ACHN (cell line): ENCODE measurements at regions not wholly inside any gene's neighbourhood (a gene's known extent, or its start where the extent isn't known, plus 50 kb on each side); places are given as distances from the start of the nearest gene placed in this dataset.
A peak's percentile ranks its signal among the peaks of the same experiment; 100 is the strongest.
"Not testable (repeated sequence)": the region's sequence is repeated elsewhere in the genome, so short reads cannot be mapped to it uniquely, and the experiment has no call there.

Experiments
- DNase-seq: peaks from one replicate; pipeline ENCODE4 v3.0.0-alpha.2; 2015
- in situ Hi-C: cut with HindIII; loops from 2 replicates; pipeline ENCODE4 v1.10.0; 2017; ENCODE audit warnings: low sequenced_read_pairs, low pct_ligation_motif_present, low pct_unique_long_range_greater_than_20kb

DNA sequence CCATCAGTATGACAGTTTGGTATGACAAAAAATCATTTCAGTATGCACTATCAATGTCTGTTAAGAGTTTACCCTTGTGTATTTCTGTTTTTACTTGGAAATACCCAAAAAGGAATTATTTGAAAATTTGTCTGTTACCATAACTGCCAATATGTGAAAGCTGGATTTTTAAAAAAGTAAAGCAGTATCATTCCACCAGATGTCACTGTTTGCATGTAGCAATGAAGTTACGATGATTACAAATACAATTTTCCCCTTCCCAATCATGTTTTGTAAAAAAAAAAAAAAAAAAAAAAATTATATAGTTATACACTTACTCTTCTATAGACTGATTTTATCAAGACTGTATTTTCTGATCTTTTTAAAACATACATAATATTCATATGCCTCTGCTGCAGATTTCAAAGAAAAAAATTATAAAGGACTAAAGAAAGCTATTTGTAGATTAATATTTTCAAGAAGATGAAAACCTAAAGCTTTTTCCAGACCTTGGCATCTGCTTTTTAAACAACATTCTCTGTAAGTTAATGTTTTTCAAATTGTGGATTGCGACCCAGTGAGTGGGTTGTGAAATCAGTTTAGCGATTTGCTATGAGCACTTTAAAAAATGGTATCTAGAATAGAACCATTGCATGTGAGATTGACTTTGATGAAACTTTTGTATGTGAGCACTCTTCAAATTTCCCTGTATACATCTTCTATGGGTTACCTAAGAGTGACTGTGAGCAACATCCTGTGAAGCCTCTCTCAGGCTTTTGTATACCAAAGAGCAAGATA is 114.2 kb downstream of the TTC6 start:
- in situ Hi-C loops = no loop called here
- DNase-seq = peak; percentile 28

DNA sequence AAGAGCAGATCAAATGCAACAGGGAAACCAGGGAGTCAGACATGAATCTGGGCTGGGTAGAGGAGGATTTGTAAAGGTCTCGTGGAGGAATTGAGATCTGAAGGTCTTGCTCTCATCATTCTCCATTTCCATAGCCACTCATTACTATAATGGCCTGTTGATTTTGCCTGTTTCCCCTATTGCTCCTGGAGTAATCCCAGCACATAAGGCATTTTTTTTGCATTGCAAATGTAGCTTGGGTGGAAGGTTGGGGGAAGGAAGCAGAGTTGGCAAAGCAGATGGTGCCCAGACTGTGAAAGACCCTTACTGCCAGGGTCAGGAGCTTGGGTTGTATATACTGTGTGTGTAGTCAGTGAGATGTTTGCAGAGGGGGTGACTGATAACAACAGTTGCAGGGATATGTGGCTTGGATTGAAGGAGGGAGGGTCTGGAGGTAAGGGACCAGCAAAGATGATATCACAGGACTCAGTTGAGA is 116.0 kb downstream of the TTC6 start:
- in situ Hi-C loops = no loop called here
- no peak for DNase-seq

DNA sequence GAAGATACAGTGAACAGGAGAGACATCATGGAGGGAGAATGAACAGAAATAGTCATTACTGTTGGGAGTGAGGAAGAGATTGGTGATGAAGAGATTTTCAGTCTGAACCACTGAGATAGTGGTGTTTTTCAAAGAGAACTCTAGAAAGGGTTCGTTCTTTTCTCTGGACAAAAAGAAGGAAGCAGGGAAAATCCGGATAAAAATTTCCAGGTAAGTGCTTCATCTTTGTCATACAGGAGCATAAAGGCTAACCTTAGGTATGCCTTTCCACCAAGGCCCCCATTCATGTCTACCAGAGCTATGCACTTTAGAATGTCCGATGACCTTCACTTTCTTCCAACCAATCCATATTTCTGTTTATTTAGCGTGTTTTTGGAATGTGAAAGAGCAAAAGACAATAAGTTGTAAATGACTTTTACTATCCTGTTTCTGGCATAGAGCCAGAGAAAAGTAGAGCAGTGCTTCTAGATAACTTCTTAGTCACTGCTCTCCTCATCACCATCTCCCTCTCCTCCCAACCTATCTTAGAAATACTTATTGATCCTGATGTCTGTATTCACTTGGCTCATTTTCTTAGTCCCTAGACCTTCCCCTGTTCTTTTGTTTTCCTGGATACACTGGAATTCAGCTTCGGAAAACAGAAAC is 116.5 kb downstream of the TTC6 start:
- DNase-seq = no peak
- in situ Hi-C loops = no loop called here

DNA sequence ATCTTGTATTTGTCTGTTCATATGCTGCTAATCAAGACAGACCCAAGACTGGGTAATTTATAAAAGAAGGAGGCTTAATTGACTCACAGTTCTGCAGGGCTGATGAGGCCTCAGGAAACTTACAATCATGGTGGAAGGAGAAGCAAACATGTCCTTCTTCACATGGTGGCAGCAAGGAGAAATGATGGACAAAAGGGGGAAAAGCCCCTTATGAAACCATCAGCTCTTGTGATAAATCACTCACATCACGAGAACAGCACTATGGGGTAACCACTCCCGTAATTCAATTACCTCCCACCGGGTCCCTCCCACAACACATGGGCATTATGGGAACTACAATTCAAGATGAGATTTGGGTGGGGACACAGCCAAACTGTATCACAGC is 117.0 kb downstream of the TTC6 start:
- DNase-seq, in situ Hi-C loops: not testable (repeated sequence)

DNA sequence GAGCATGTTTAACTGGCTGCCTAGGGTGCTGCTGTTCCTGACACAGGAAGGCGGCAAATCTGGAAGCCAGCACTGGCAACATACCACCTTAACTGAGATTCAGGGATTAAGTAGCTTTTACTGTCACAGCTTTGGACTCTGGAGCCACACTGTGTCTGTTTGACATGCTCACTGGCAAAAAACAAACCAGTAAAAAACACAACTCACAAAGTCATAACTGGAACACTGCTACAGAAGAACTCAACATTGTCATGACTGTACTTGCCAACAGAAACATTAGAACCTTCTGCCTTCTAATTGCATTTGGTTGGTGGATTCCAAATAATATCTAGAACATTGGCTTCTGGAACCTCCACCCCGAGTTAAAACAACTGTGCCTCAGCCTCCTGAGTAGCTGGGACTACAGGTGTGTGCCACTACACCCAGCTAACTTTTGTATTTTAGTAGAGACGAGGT is 117.6 kb downstream of the TTC6 start:
- DNase-seq = no peak
- in situ Hi-C loops = no loop called here

DNA sequence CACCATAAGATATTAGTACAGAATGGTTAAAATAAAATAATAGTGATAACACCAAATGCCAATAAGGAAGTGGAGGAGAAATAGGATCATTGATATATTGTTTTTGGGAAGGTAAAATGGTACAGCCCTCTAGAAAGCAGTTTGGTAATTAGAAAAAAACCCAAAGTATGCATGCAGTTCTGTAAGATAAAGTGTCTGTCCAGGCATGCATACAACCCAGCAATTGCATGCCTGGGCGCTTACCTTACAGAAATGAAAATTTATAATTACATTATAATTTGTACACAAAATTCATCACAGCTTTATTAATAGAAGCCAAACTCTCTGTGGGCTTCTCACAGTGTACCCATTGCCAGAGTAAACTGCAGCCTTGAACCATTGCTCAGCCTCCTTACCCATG is 124.7 kb downstream of the TTC6 start:
- in situ Hi-C loops = no loop called here
- no peak for DNase-seq

DNA sequence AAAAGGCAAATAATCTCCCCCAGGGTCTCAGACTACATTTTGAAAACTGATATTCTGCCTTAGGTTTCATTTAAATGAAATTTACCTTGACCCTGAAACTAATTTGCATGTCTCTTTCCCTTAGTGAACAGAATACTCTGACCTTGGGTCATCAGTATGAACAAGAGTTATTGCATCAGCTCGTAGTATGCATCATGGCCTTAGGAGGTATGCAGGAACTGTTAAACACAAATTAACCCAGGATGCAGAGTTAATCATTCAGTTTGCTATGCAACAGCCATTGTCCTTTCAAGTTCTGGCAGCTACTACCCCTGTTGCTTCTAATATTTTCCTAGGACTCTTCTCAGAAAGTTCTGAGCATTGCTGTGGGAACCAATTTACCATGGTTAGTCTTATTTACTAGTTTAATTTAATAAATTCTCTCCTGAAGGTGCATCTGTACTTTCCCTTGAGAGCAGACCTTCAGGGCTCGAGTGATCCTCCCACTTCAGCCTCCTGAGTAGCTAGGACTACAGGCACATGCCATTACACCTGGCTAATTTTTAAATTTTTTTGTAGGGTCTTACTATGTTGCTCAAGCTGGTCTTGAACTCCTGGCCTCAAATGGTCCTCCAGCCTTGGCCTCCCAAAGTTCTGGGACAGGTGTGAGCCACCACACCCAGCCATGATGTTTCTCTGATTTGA is 126.7 kb downstream of the TTC6 start:
- DNase-seq = peak; percentile 63
- in situ Hi-C loops = no loop called here

DNA sequence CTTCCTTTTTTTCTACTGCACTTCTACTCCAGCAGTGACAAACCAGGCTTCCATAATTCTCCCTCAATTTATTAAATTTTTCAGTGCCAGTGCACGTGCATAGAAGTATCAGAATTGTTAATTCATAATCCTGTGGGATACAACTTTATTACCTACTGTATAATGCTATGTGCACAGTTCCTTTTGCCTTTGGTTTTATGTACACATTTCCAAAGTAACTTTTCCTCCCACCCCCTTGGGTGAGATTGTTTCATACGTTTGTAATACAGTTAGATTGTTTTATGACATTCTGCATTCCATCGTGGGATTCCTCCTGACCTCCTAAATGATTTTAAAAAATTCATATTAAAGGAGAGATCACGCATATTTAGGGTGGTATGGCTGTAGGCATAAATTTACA is 128.1 kb downstream of the TTC6 start:
- no peak for DNase-seq
- in situ Hi-C loops = no loop called here

DNA sequence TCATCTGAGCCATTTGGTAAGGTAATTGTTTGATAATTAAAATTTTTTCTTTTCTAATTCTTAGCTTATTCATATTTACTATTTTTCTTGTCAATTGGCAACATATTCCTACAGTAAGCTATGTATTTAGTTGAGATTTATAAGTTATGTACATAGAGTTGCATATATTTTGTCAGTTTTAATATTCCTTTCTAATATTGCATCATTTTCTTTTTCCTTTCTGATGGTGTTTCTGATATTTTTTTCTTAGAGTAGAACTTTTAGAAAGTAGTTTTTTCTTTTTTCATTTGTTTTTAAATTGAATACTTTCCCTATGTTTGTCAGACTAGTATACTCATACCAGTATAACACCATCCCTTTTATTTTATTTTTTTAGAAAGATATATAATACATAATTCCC is 131.3 kb downstream of the TTC6 start:
- in situ Hi-C loops = no loop called here
- no peak for DNase-seq

DNA sequence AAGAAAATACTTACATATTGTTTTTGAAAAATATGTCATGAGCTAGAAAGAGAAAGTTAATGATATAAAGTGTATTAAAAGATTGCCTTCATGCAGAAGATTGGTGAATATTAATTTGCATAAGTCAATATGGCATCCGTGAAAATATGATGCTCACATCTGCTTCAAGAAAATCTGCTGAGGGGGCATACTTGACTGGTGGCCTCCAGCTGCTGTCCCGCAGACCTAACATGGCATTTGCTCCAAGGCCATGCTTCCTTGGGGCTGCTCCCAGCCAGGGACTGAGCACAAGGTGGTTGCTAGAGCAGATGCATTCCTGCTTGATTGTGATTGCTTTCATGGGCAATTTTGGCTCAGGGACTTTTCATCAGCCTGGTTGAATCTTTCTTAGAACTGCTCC is 133.8 kb downstream of the TTC6 start:
- DNase-seq = no peak
- in situ Hi-C loops = no loop called here

DNA sequence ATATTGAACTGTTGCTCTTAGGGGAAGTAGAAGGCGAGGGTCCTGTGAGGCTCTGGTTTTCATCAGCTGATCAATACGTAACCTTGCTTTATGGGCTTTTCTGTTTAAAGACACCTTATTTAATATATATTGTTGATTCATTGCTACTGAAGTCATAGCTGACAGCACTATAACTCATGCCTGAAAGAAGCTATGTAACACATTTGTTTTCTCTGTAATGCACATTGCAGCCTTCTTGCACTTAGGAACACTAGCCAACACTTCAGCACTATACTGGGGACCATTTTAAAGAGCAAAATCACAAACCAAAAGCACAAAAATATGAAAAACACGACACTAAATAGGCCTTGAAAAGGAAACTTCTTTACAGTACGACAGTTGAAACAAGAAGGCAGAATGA is 135.7 kb downstream of the TTC6 start:
- no peak for DNase-seq
- in situ Hi-C loops = no loop called here

DNA sequence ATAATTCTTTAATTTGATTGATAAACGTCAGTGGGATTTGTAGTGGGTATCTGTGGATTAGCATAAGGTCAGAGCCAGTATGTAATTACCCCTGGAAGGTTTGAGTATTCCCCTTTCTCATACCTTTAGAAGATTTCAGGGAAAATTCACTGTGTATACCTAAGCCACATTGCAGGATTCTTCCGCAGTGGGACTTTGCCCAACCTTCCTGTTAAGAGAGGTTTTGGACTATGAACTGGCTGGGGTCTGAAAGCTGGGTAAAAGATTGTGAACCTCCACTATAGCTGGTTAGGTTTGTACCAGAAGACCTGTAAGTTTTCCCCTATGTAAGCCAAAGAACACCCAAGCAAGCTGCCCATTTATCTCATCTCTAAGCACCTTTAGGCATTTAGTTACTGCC is 150.2 kb downstream of the TTC6 start:
- in situ Hi-C loops = no loop called here
- no peak for DNase-seq

DNA sequence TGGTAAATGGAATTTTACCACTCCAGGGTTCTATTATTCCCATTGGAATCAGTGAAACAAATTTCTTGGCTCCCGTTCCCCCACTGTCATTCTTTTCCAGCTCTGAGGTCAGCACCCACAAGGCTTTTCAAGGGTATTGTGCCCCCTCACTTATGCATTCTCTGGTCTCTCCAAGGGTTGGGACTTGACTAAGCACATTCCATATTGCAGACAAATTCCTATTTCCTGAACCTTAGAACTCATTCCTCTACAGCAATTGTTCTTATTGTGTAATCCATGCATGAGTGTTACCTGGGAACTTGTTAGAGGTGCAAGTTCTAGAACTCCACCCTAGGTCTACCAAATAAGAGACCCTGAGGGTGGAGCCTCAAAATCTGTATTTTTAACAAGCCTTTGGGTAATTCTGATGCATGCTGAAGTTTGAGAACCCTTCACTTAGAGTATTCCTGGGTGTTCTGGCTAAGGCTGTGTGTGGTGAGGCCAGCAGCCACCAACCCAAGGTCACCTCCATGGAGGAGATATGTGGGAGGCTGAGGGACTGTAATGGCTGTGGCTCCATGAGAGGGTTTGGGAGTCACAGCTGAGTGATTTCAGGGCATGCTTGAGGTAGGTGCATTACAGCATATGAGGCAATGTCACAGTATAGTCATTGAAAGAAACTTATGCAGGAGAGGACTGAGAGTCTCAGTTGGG is 150.9 kb downstream of the TTC6 start:
- in situ Hi-C loops = no loop called here
- no peak for DNase-seq

DNA sequence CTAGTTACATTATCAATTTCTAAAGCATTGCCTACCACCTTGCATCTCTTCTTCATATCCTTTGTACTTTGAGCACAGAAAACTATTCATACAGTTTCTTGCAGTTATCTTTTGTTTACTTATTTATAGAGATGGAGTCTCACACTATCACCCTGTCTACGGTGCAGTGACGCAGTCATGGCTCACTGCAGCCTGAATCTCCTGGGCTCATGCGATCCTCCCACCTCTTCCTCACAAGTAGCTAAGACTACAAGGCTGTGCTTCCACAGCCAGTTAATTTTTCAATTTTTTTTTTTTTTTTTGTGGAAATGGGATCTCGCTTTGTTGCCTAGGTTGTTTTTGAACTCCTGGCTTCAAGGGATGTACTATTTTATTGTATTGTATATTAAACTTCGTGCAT is 158.0 kb downstream of the TTC6 start:
- in situ Hi-C loops = no loop called here
- DNase-seq = no peak

DNA sequence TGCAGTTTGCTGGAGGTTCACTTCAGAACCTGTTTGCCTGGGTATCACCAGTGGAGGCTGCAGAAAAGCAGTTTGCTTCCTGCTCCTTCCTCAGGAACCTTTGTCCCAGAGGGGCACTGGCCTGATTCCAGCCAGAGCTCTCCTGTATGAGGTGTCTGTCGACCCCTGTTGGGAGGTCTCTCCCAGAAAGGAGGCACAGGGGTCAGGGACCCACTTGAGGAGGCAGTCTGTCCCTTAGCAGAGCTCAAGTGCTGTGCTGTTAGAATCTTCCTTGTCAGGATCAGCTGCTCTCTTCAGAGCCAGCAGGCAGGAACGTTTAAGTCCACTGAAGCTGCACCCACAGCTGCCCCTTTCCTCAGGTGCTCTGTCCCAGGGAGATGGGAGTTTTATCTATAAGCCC is 164.8 kb downstream of the TTC6 start:
- in situ Hi-C loops, DNase-seq: not testable (repeated sequence)

DNA sequence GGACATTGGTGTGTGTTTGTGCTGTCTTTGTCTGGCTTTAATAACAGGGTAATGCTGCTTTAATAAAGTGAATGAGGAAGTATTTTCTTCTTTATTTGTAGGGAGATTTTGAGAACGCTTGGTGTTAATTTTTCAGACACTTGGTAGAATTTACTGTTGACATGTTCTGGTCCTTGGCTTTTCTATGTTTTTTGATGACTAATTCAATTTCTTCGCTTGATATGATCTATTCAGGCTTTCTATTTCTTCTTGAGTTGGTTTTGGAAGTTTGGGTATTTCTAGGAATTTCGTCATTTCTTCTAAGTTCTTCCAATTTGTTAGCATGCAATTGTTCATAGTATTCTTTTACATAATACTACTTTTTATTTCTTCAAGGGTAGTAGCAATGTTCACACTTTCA is 167.8 kb downstream of the TTC6 start:
- in situ Hi-C loops = no loop called here
- DNase-seq = no peak

DNA sequence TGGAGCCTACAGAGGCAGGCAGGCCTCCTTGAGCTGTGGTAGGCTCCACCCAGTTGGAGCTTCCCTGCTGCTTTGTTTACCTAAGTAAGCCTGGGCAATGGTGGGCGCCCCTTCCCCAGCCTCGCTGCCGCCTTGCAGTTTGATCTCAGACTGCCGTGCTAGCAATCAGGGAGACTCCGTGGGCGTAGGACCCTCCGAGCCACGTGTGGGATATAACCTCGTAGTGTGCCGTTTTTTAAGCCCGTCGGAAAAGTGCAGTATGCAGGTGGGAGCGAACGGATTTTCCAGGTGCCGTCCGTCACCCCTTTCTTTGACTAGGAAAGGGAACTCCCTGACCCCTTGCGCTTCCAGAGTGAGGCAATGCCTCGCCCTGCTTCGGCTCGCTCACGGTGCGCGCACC is 176.9 kb downstream of the TTC6 start:
- in situ Hi-C loops, DNase-seq: not testable (repeated sequence)

DNA sequence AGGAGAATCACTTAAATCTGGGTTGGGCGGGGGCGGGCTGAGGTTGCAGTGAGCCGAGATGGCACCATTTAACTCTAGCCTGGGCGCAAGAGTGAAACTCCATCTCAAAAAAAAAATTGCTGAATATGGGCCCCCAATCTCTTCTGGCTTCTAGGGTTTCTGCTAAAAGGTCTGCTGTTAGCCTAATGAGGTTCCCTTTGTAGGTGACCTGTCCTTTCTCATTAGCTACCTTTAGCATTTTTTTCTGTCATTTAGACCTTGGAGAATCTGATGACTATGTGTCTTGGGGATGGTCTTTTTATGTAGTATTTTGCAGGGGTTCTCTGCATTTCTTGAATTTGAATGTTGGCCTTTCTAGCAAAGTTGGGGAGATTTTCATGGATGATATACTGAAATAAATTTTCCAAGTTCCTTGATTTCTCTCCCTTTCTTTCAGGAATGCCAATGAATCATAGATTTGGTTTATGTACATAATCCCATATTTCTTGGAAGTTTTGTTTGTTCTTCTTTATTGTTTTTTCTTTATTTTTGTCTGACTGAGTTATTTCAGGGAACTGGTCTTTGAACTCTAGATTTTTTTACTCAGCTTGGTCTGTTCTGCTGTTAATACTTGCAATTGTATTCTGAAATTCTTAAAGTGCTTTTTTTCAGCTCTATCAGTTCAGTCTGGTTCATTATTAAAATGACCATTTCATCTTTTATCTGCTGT is 181.5 kb downstream of the TTC6 start:
- no peak for DNase-seq
- in situ Hi-C loops = no loop called here
